Medulla oblongata (tissue), 1 donor: ENCODE measurements at regions not wholly inside any gene's neighbourhood (a gene's known extent, or its start where the extent isn't known, plus 50 kb on each side); places are given as distances from the start of the nearest gene placed in this dataset.

Source experiments
- DNase-seq: peaks from one replicate; pipeline ENCODE4 v3.0.0-alpha.2; 2015; ENCODE audit errors: extremely low spot score

DNA sequence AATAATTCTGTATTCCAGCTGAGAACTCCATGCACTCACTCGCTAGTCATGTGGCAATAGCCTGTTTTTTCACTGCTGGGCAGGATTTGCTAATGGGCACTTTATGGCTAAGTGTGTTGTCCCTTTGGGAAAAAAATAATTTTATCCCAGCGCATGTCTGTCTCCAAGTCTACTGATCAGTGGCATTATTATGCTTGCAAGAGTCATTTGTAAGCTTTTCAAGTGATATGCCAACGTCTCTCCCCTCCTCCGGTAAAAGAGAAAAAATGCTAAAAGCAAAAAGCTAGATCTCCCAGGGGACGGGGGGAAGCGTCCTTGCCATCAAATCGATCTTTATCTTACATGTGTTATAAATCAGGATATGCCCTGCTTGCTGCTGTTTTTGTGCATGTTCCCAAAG lies 407.7 kb downstream of the CDH26 start:
- no peak for DNase-seq

DNA sequence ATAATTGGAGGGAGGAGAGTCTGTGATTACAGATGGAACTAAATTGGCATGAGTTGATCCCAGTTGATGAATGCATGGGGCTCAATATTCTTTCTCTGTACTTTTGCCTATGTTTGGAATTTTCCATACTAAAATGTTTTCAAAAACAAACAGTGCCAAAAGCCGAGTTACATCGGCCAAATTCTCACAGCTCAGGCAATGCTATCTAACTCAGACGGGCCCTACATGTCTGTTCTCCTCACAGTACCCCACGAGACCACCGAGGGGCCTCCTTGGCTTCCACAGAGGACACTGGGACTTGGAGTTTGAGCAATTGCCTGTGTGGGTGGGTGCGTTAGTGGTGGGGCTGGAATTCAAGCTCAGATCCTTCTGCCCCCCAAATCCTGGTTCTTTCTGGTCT lies 413.2 kb downstream of the CDH26 start:
- DNase-seq = no peak

DNA sequence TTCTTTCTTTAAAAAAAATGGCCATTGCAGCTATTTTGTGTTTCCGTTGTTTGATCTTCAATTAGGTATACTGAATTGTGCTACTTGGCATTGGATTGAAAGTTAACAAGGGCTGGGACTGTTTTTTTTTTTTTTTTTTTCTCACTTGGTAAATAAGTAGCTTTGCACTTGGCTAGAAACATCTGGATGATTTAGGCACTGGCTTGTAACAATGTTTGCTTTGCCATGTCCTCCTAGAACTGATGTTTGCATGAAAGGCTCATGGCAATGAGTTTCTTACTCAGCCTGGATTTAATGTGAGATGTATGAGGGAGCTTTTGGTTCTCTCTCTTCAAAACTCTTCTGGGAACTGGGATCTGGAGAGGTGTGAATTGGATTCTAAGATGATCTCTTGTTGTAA lies 414.1 kb downstream of the CDH26 start:
- DNase-seq = no peak

DNA sequence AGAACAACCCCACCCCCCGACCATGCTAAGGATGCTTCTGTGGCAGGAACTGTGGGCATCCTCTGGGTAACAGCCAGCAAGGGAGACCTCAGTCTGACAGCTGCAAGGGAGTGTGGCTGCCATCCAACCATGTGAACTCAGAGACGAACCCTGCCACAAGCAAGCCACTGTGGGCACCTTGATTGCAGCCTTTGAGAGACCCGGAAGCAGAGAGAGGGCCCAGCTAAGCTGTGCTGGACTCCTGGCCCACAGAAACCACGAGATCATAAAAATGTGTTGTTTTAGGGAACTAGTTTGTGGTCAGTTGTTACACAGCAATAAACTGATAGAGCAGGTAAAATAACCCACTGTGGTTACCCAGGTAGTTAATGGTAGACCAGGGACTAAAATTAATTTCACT lies 414.6 kb downstream of the CDH26 start:
- no peak for DNase-seq

DNA sequence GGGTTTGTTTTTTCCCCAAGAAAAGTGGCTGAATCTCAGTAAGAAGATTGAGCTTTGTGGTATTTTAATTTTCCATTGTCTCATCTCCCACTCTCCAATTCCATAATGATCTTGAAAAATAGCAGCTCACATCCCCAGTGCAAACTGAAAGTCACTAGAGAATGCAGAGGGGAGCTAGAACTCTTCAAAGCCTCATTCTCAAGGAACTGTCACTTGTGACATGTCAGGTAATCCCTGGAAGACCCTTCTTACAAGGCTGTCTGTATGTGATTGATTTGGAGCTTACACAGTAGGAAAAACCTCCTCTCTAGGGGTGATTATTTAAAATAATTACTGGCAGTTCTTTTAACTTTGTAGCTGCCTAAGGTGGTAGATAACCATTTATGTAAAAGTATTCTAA lies 420.4 kb downstream of the CDH26 start:
- no peak for DNase-seq

DNA sequence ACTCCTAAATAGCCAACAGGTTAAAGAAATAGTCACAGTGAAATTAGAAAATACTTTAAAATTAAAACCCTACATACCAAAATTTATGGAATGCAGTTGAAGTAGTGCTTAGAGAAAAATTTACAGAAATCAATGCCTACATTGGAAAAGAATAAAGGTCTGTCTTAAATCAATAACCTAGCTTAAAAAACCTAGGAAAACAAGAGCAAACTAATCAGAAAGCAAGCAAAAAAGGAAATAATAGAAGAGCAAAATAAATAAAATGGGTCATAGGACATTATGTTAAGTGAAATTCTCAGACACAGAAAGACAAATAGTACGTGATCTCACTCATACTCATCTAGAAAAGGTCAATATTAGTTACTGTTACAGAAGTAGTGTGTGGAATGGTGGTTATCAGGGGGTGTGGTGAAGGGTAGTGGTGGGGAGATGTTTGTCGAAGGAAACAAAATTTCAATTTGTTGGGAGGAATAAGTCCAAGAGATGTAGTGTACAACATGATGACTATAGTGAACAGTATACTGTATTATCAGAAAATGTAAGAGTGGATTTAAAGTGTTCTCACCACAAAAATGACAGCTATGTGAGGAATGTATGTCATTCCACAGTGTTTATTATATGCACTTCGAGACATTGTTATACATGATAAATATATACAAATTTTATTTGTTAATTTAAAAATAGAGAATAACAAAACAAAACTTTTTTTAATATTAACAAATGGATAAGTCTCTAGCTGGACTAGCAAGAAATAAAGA lies 423.6 kb downstream of the CDH26 start:
- no peak for DNase-seq

DNA sequence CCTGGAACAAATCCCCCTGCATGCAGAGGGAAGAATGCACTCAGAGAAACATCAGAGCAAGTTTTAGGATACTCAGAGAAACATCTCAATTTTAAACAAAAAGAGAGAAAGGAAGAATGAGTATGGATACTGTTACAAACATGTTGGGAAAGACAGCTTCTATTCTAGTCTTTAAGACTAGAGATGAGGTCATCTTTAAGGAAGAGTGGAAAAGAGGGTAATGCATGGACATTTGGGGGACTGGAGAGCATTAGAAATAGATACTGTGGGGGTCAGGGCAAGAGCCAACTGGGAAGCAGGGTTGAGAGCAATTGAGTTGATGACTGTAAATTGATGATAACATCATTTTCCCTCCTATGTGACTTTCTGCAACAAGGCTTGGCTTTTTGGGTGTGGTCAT lies 431.2 kb downstream of the CDH26 start:
- no peak for DNase-seq

DNA sequence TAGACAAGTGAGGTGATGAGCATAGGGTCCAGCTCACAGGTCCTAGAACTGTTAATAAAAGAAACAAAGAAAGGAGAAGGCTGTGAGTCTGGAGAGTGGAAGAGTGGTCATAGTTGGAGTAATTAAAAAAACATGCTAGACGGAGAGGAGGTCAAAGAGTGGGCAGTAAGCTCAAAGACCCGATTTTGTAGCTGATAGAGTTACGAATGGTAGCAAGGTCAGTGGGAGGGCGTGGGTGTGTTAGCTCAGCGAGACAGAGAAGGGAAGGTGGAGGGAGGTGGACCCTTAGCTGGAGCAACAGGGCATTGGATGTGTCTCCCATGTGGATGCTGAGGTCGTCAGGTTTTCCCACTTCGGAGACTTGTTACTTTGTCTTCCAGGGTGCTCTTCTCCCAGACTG lies 431.7 kb downstream of the CDH26 start:
- DNase-seq = no peak

DNA sequence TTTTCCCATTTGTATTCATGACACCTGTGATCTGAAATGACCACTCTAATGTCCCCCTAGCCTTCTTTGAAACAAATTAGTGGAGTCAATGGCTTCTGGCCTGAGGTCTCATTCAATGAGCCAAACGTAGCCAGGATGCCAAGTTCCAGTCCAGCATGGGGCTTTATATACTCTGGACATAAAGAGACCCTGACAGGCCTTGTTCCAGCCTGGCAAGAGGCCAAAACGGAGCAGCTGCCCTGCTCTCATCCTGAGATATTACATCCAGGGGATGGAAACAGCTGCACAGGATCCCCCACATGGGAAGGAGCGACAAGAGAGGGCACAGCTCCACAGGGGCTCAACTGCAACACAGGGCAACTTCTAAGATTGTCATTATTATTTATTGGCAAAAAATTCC lies 437.8 kb downstream of the CDH26 start:
- no peak for DNase-seq

DNA sequence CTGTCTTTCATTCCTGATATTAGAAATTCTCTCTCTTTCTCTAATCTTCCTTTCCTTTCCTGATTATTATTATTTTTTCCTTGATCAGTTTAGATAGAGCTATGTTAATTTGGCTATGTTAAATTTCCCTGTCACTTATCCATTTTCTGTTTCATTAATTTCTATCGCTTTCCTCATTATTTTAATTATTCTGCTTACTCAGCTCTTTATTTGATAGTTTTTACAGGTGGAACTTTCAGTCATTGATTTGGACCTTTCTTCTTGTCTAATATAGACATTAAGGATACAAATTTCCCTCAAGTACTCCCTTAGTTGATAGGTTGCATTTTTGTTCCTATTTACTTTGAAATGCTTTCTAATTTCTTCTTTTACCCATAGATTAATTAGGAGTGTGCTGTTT lies 442.3 kb downstream of the CDH26 start:
- DNase-seq = no peak

DNA sequence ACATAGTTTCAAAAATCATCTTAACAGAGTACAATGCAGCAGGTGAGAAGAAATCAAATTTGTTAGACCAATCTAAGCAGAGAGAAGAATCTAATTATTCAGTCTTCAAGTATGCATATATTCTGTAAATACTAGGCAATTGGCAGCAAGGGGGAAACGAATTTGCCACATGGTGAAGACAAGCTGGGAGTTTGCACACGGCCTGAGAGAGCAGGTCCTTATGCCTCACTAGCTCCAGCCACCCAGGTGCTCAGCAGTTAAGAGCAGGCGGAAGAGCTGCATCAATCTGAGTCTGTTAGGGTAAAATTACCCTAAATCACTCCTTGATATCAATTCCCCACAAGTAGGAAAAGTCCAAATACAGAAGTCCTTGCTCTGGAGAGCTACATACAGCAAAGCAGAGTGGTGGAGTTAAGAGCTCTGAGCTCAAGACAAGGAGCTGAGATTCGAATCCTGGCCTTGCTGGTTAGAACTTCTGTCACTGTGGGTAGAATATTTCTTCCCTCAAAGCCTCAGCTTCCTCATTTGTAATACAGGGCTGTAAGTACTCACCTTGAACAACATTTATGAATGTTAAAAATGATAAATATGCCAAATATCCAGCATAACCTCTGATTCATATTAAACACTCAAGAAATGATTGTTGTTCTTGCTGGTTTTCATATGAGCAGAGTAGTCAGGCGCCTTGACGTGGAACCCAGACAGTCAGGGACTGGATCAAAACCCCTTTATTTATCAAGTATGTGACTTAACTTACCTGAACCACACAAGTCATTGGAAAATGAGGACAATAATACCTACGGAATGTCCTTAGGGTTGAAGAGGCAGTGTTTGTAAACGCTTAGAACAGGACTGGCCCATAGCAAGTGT lies 444.2 kb downstream of the CDH26 start:
- no peak for DNase-seq

DNA sequence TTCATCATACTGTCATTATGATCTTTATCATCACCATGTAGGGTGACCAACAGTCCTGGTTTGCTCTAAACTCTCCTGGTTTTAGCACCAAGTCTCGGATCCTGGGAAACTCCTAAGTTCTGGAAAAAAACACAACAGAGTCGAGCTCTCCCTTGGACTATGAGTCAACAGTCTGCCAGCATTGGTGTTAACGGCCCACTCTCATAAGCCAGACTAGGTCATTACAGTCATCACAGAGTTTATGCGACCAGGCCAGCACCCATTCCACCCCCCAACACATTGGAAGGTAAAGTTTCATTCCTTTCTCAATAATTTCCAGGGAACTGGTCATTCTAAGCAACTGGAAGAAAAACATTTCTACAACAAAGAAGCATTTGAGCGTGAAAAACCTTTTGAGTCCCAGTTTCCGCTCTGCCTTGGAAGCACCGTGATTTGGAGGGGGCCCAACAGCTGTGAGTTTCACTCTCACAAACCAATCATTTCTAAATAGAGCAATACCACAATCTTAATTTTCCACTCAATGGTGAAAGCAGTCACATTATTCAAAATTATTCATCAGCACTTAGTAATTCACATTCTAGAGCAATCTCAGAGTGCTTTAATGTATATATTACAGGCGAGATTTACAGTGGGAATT lies 445.0 kb downstream of the CDH26 start:
- DNase-seq = no peak

DNA sequence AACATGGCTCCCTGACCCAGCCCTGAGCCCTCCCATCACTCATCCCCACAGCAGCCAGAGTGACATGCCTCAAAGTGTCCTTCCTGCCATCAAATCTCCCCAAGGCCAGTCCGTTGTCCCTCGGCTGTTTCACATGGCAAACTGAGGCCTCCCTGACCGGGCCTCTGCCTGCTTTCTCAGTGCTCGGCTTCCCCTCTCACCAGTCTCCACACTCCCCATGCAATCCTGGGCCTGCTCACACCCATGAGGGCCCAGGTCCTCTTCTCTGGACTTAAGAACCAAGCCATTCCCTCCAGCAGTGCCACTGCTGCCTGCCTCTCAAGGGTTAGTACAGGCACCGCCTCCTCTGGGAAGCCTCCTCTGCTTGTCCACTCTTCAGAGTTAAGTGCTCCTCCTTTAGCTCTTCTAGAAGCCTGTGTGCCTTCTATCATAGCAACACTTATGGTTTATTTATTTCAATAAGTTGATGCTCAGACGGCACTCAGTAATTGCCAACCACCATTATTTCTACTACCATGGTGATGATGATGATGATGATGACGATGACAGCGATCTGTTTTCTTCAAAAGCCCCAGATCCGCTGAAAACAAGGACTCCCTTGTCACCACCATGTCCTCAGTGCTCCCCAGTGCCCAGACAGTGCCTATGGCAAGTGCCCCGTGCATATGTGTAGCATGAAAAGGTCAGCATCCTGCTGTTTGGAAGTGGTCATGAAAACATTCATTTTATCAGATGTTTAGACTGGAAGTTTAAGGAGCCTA lies 449.0 kb downstream of the CDH26 start:
- no peak for DNase-seq

DNA sequence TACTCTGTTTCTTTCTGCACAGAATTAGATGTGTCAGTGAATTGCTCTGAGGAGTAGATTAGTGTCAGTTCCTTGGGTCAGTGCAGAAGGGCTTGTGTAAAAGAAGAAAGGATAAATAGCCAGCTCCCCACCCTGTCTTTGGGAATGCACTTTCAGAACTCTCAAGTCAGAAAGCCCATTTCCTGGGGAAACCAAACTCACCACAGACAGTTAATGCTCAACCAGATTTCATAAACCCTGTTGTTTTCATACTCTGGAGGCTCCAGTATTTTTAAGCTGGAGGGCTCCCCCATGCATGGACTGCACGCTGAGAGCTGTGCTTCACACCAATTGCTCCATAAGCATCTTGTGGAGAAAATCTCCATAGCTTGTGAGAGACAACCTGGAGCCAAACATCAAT lies 449.7 kb downstream of the CDH26 start:
- no peak for DNase-seq

DNA sequence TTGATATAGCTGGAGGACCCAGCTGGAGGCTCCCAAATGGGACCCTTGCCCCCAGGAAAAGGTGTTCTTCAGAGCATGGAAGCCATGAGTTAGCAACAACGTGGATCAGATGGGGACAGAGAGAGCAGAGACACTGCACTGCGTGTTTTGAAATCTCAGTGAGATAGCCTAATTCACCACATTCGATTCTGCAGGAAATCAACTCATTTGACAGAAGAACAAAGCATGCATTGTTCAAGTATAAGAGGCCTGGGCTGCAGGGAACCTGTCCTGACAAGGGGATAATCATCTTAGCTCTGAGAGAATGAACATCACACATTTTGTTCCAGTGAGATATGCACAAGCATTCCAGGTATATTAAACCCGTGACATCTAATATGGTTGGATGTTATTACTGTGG lies 450.2 kb downstream of the CDH26 start:
- no peak for DNase-seq

DNA sequence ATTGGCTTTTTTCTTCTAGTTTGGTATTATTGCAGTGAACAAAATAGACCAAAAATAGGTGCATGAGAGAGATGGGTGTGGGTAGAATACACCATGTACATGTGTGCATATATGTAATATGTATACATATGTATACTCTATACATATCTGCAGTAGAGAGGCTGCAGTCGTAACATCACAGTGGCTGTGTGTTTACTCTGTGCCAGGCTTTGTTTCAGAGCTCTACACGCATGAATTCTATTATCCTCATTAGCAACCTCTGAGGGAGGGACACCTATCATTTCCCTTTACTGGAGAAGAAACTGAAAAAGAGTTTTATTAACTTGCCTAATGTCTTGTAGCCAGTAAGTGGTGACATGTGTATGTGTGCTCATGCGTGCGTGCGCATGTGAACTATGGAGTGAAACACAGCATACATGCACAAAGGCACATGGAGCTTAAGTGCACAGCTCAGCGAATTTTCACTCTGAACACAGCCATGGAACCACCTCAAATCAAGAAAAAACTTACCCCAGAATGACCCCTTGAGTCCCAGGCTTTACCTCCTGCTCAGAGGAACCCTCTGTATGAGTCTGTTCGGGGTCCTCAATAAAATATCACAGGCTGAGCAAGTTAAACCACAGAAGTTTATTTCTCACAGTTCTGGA lies 452.5 kb downstream of the CDH26 start:
- no peak for DNase-seq

DNA sequence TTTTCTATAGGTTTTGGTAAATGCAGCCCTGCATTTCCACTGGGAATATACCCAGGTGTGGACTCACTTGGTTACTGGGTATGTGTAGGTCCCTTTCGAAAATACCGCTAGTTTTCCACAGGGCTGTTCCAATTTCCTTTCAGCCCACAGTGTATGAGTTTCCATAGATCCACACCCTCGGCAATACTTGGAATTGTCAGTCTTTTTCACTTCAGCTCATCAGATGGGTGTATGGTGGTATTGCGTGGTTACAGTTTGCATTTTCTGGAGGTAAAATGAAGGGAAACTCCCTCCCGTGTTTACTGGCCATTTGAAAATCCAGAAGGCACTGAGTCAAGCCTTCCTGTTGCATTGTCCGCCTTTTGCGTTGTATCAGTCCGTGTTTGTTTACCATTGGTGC lies 453.6 kb downstream of the CDH26 start:
- no peak for DNase-seq

DNA sequence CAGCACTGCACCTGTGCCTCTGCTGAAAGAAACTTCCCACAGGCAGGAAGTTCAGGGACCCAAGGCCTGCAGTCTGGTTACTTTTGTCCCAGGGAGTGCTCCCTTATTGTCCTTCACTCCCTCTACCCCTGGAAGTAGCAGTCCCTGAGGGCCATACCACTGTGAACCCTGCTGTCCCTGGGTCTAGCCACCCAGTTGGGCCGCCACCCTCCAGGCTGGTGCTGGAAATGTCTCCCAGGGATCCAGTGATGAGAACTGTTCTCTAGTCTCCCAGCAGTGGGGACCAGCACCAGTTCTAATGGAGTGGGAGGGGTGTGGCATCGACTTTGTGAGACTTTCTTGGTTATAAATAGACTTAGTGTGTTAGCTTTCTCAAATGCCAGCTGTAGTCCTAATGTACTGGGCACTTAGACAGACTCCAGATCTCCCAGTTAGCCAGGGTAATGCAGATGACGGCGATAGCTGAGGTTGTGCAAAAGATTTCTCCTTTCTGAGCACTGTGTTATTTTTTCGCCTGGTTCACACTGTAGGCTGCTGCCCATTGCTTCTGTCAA lies 462.5 kb downstream of the CDH26 start:
- no peak for DNase-seq

DNA sequence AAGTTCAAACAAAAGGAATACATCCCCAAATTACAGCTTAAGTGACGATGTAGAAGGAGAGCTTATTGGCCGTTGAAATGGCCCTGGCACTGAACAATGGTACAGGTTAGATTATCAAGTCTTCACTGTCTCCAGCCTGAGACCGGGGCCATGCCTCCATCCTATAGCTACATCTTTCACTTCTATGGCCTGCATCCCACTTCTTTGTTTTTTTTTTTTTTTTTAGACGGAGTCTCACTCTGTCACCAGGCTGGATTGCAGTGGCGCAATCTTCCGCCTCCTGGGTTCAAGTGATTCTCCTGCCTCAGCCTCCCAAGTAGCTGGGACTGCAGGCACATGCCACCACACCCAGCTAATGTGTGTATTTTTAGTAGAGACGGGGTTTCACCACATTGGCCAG lies 464.6 kb downstream of the CDH26 start:
- DNase-seq = no peak

DNA sequence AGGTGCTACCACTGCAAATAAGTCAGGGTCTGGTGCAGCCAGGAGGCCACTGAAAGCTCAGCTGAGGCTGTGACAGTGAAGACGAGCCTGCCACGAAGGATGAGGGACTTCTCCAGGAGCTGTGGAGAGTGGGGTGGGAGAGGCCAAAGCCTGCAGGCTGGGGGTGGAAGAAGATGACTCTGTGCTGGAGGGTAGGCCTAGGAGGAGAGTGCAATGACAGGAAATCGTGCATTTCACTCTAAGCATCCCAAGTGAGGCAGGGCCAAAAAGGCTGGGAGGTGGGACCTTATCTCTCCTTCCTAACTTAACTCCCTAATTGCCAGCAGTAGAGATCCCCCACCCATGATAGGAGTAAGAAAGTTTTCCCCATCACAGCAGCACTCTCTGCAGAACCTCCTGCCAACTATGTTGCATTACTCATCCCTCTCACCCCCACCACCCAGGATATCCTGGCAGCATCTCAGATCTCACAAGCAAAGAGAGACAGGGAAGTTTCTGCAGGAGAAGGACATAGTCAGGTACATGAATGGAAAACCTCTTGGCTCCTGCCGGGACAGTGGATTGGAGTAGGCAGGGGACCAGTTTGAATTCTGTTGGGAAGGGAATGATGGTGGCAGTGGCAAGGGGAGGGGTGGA lies 466.2 kb downstream of the CDH26 start:
- DNase-seq = no peak

DNA sequence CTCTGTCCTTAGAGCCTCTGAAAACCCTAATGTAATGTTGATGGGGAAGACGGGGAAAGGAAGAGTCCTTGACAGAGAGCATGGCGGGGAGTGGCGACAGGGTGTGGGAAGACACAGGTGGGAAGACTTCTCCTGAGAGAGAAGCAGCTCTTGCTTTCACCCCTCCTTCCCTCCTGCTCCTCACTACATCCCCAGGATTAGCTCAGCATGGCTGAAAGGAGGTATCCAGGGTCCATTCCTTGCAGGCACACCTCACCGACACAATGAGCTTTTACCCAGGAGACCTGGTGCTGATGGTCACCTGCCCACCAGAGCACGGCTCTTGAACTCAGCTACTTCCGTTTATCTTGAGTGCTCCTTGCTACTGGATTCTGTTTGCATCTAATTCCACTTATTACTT lies 469.3 kb downstream of the CDH26 start:
- no peak for DNase-seq
